ENCODE measurements at regions not wholly inside any gene's neighbourhood (a gene's known extent, or its start where the extent isn't known, plus 50 kb on each side); places are given as distances from the start of the nearest gene placed in this dataset.

DNA sequence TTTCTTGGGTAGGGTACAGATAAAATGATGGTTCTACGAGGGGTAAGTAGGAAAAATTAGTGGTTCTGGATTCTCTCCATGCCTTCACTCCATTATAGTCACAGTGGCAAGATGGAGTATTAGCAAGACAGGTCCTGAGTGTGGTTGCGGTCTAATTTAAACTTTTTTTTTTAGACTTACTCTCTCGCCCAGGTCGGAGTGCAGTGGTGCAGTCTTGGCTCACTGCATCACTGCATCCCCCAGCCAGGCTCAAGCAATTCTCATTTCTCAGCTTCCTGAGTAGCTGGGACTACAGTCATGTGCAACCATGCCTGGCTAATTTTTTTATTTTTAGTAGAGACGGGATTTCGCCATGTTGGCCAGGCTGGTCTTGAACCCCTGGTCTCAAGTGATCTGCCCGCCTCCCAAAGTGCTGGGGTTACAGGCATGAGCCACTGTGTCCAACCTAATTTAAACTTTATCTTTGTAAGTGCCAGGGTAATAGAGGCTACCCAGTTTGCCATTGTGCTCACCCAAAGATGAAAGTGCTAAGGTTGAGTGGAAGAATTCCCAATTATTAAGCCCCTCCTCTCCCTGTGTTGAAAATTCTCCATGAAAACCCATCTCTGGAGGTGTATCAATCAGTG lies 135.6 kb downstream of the TM9SF2 start:
- TF ChIP-seq, protein P1, sequence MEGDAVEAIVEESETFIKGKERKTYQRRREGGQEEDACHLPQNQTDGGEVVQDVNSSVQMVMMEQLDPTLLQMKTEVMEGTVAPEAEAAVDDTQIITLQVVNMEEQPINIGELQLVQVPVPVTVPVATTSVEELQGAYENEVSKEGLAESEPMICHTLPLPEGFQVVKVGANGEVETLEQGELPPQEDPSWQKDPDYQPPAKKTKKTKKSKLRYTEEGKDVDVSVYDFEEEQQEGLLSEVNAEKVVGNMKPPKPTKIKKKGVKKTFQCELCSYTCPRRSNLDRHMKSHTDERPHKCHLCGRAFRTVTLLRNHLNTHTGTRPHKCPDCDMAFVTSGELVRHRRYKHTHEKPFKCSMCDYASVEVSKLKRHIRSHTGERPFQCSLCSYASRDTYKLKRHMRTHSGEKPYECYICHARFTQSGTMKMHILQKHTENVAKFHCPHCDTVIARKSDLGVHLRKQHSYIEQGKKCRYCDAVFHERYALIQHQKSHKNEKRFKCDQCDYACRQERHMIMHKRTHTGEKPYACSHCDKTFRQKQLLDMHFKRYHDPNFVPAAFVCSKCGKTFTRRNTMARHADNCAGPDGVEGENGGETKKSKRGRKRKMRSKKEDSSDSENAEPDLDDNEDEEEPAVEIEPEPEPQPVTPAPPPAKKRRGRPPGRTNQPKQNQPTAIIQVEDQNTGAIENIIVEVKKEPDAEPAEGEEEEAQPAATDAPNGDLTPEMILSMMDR (IDR thresholded peaks at IDR 0.05) = no peak
- no peak for TF ChIP-seq POLR2A (IDR thresholded peaks at IDR 0.05)
